ENCODE measurements at regions not wholly inside any gene's neighbourhood (a gene's known extent, or its start where the extent isn't known, plus 50 kb on each side); places are given as distances from the start of the nearest gene placed in this dataset.

- Histone ChIP-seq H3K36me3 (ENCODE audit: insufficient read depth, low read length) (no peaks in the 10 kb centered on the region), H3K27ac (ENCODE audit: low read depth in 1 of 2, low read length in 2 of 2) (no peak overlapping the region), H3K4me1 (ENCODE audit: insufficient read depth, low read length) (no peaks in the 10 kb centered on the region), H3K4me3 (ENCODE audit: low read length) (no peak overlapping the region), H3K27me3 (ENCODE audit: control insufficient read depth in 1 of 2, insufficient read depth in 2 of 2, low read length in 2 of 2) (no peaks in the 10 kb centered on the region), H3K9me3 (ENCODE audit: control insufficient read depth in 1 of 2, insufficient read depth in 1 of 2, low read length in 2 of 2) (no peaks in the 10 kb centered on the region)
- DNase-seq, result no peak
- no peaks in the 10 kb centered on the region for H3K27me3 Mint-ChIP-seq
- CTCF ChIA-PET, result no interaction called here
- TF ChIP-seq CTCF (IDR thresholded peaks at IDR 0.05), result no peak
- POLR2A ChIA-PET, result interaction anchor here (0.6 kb wide), 1 partner anchor 95 kb away, joined by 3 read pairs; no protein-coding TSS in a partner anchor
- no peak for ATAC-seq (ENCODE audit: poor library complexity)
- H3K9me3 Mint-ChIP-seq, result no peaks in the 10 kb centered on the region
- H3K27ac Mint-ChIP-seq, result no peak overlapping the region
- intact Hi-C loops (cut with DNase I, micrococcal nuclease), result no loop called here
- H3K4me3 Mint-ChIP-seq, result no peak overlapping the region
- no peaks in the 10 kb centered on the region for H3K36me3 Mint-ChIP-seq (ENCODE audit: low read depth)
- H3K4me1 Mint-ChIP-seq (ENCODE audit: low read depth), result no peaks in the 10 kb centered on the region
These were observed 91.0 kb upstream of the MED13L start for GRCh38 chr12:116368196-116369194.

GRCh38 chr12:116370004-116370404, 92.5 kb upstream of the MED13L start:
- TF ChIP-seq CTCF (IDR thresholded peaks at IDR 0.05), result no peak
- ChIA-PET CTCF (no interaction called here), POLR2A (no interaction called here)
- Mint-ChIP-seq H3K27ac (no peak overlapping the region), H3K9me3 (no peaks in the 10 kb centered on the region), H3K36me3 (ENCODE audit: low read depth) (no peaks in the 10 kb centered on the region), H3K4me1 (ENCODE audit: low read depth) (no peaks in the 10 kb centered on the region), H3K4me3 (no peak overlapping the region), H3K27me3 (no peaks in the 10 kb centered on the region)
- no peaks in the 10 kb centered on the region for H3K9me3 ChIP-seq (ENCODE audit: control insufficient read depth in 1 of 2, insufficient read depth in 1 of 2, low read length in 2 of 2)
- H3K27ac ChIP-seq (ENCODE audit: low read depth in 1 of 2, low read length in 2 of 2), result no peak overlapping the region
- no peaks in the 10 kb centered on the region for H3K27me3 ChIP-seq (ENCODE audit: control insufficient read depth in 1 of 2, insufficient read depth in 2 of 2, low read length in 2 of 2)
- ATAC-seq (ENCODE audit: poor library complexity) (no peak), DNase-seq (no peak)
- no peaks in the 10 kb centered on the region for H3K36me3 ChIP-seq (ENCODE audit: insufficient read depth, low read length)
- H3K4me1 ChIP-seq (ENCODE audit: insufficient read depth, low read length), result no peaks in the 10 kb centered on the region
- intact Hi-C loops (cut with DNase I, micrococcal nuclease), result no loop called here
- no peak overlapping the region for H3K4me3 ChIP-seq (ENCODE audit: low read length)

- no peaks in the 10 kb centered on the region for H3K9me3 Mint-ChIP-seq
- no peak overlapping the region for H3K4me3 ChIP-seq (ENCODE audit: low read length)
- no peaks in the 10 kb centered on the region for H3K4me1 Mint-ChIP-seq (ENCODE audit: low read depth)
- no peak overlapping the region for H3K27ac ChIP-seq (ENCODE audit: low read depth in 1 of 2, low read length in 2 of 2)
- no peaks in the 10 kb centered on the region for H3K27me3 ChIP-seq (ENCODE audit: control insufficient read depth in 1 of 2, insufficient read depth in 2 of 2, low read length in 2 of 2)
- ATAC-seq (ENCODE audit: poor library complexity) (no peak), DNase-seq (no peak)
- intact Hi-C loops (cut with DNase I, micrococcal nuclease), result no loop called here
- H3K27ac Mint-ChIP-seq, result no peak overlapping the region
- H3K9me3 ChIP-seq (ENCODE audit: control insufficient read depth in 1 of 2, insufficient read depth in 1 of 2, low read length in 2 of 2), result no peaks in the 10 kb centered on the region
- CTCF ChIA-PET, result no interaction called here
- no peaks in the 10 kb centered on the region for H3K27me3 Mint-ChIP-seq
- no peaks in the 10 kb centered on the region for H3K36me3 ChIP-seq (ENCODE audit: insufficient read depth, low read length)
- no peaks in the 10 kb centered on the region for H3K36me3 Mint-ChIP-seq (ENCODE audit: low read depth)
- no peak overlapping the region for H3K4me3 Mint-ChIP-seq
- no peaks in the 10 kb centered on the region for H3K4me1 ChIP-seq (ENCODE audit: insufficient read depth, low read length)
- POLR2A ChIA-PET, result no interaction called here
- TF ChIP-seq CTCF (IDR thresholded peaks at IDR 0.05), result no peak
These were observed 93.5 kb upstream of the MED13L start for GRCh38 chr12:116370886-116371580.
